ENCODE measurements at regions not wholly inside any gene's neighbourhood (a gene's known extent, or its start where the extent isn't known, plus 50 kb on each side); places are given as distances from the start of the nearest gene placed in this dataset.

GRCh38 chr5:29878599-29878998 is 1314.9 kb upstream of the CDH6 start:
- no peak for ATAC-seq (ENCODE audit: insufficient read depth, low read depth)
- Histone ChIP-seq H3K4me3 (ENCODE audit: low read depth in 1 of 2, low read length in 2 of 2) (no peak overlapping the region), H3K27ac (ENCODE audit: low read length) (no peak overlapping the region), H3K36me3 (ENCODE audit: insufficient read depth, low read length) (no peaks in the 10 kb centered on the region), H3K79me2 (ENCODE audit: insufficient read depth, low read length) (no peaks in the 10 kb centered on the region), H4K20me1 (ENCODE audit: insufficient read depth, low read length) (no peaks in the 10 kb centered on the region), H3K9ac (ENCODE audit: low read depth, low read length) (no peak overlapping the region), H3K9me3 (ENCODE audit: insufficient read depth, low read length, severe bottlenecking) (no peaks in the 10 kb centered on the region), H3K4me2 (ENCODE audit: insufficient read depth, low read length) (no peak overlapping the region), H3K27me3 (ENCODE audit: insufficient read depth, low read length, poor library complexity) (no peaks in the 10 kb centered on the region), H3K4me1 (ENCODE audit: insufficient read depth, low read length) (no peaks in the 10 kb centered on the region), H2AFZ (ENCODE audit: low read depth, low read length) (no peak overlapping the region)
- TF ChIP-seq CTCF (IDR thresholded peaks at IDR 0.05; ENCODE audit: borderline replicate concordance, extremely low read depth, low read length, poor library complexity, severe bottlenecking) (no peak), EZH2 (IDR thresholded peaks at IDR 0.05; ENCODE audit: borderline replicate concordance, low read depth, low read length, severe bottlenecking) (no peak)
- no peak for DNase-seq

- Histone ChIP-seq H3K4me1 (ENCODE audit: insufficient read depth, low read length) (no peaks in the 10 kb centered on the region), H4K20me1 (ENCODE audit: insufficient read depth, low read length) (no peaks in the 10 kb centered on the region), H3K4me3 (ENCODE audit: low read depth in 1 of 2, low read length in 2 of 2) (no peak overlapping the region), H3K79me2 (ENCODE audit: insufficient read depth, low read length) (no peaks in the 10 kb centered on the region), H3K27me3 (ENCODE audit: insufficient read depth, low read length, poor library complexity) (no peaks in the 10 kb centered on the region), H3K36me3 (ENCODE audit: insufficient read depth, low read length) (no peaks in the 10 kb centered on the region), H3K4me2 (ENCODE audit: insufficient read depth, low read length) (no peak overlapping the region), H3K27ac (ENCODE audit: low read length) (no peak overlapping the region), H3K9ac (ENCODE audit: low read depth, low read length) (no peak overlapping the region), H3K9me3 (ENCODE audit: insufficient read depth, low read length, severe bottlenecking) (no peaks in the 10 kb centered on the region), H2AFZ (ENCODE audit: low read depth, low read length) (no peak overlapping the region)
- DNase-seq (no peak), ATAC-seq (ENCODE audit: insufficient read depth, low read depth) (no peak)
- no peak for TF ChIP-seq CTCF (IDR thresholded peaks at IDR 0.05; ENCODE audit: borderline replicate concordance, extremely low read depth, low read length, poor library complexity, severe bottlenecking)
- TF ChIP-seq EZH2 (IDR thresholded peaks at IDR 0.05; ENCODE audit: borderline replicate concordance, low read depth, low read length, severe bottlenecking), result no peak
Measured at GRCh38 chr5:29867155-29867554, 1326.3 kb upstream of the CDH6 start.

GRCh38 chr5:29853711-29854220 is 1339.7 kb upstream of the CDH6 start:
- Histone ChIP-seq H3K27ac (ENCODE audit: low read length) (no peak overlapping the region), H3K27me3 (ENCODE audit: insufficient read depth, low read length, poor library complexity) (no peaks in the 10 kb centered on the region), H3K4me3 (ENCODE audit: low read depth in 1 of 2, low read length in 2 of 2) (no peak overlapping the region), H2AFZ (ENCODE audit: low read depth, low read length) (no peak overlapping the region), H3K79me2 (ENCODE audit: insufficient read depth, low read length) (no peaks in the 10 kb centered on the region), H3K4me2 (ENCODE audit: insufficient read depth, low read length) (no peak overlapping the region), H3K9me3 (ENCODE audit: insufficient read depth, low read length, severe bottlenecking) (no peaks in the 10 kb centered on the region), H3K4me1 (ENCODE audit: insufficient read depth, low read length) (no peaks in the 10 kb centered on the region), H3K9ac (ENCODE audit: low read depth, low read length) (no peak overlapping the region), H4K20me1 (ENCODE audit: insufficient read depth, low read length) (no peaks in the 10 kb centered on the region), H3K36me3 (ENCODE audit: insufficient read depth, low read length) (no peaks in the 10 kb centered on the region)
- DNase-seq, result no peak
- TF ChIP-seq EZH2 (IDR thresholded peaks at IDR 0.05; ENCODE audit: borderline replicate concordance, low read depth, low read length, severe bottlenecking), result no peak
- ATAC-seq (ENCODE audit: insufficient read depth, low read depth), result no peak

- H3K9ac ChIP-seq (ENCODE audit: low read depth, low read length), result no peak overlapping the region
- no peak for DNase-seq
Measured at GRCh38 chr5:29852329-29852728, 1341.2 kb upstream of the CDH6 start.

More at GRCh38 chr5:29852329-29852728, 1341.2 kb upstream of the CDH6 start:
- H3K9me3 ChIP-seq (ENCODE audit: insufficient read depth, low read length, severe bottlenecking), result no peaks in the 10 kb centered on the region
- no peaks in the 10 kb centered on the region for H3K4me1 ChIP-seq (ENCODE audit: insufficient read depth, low read length)
- H3K36me3 ChIP-seq (ENCODE audit: insufficient read depth, low read length), result no peaks in the 10 kb centered on the region
- no peaks in the 10 kb centered on the region for H3K27me3 ChIP-seq (ENCODE audit: insufficient read depth, low read length, poor library complexity)
- no peak overlapping the region for H3K4me2 ChIP-seq (ENCODE audit: insufficient read depth, low read length)
- ATAC-seq (ENCODE audit: insufficient read depth, low read depth), result no peak
- TF ChIP-seq CTCF (IDR thresholded peaks at IDR 0.05; ENCODE audit: borderline replicate concordance, extremely low read depth, low read length, poor library complexity, severe bottlenecking) (no peak), EZH2 (IDR thresholded peaks at IDR 0.05; ENCODE audit: borderline replicate concordance, low read depth, low read length, severe bottlenecking) (no peak)
- no peaks in the 10 kb centered on the region for H3K79me2 ChIP-seq (ENCODE audit: insufficient read depth, low read length)
- H2AFZ ChIP-seq (ENCODE audit: low read depth, low read length), result no peak overlapping the region
- H4K20me1 ChIP-seq (ENCODE audit: insufficient read depth, low read length), result no peaks in the 10 kb centered on the region
- H3K4me3 ChIP-seq (ENCODE audit: low read depth in 1 of 2, low read length in 2 of 2), result no peak overlapping the region
- no peak overlapping the region for H3K27ac ChIP-seq (ENCODE audit: low read length)

All from DND-41 (cell line).